H1 (cell line): ENCODE measurements at regions not wholly inside any gene's neighbourhood (a gene's known extent, or its start where the extent isn't known, plus 50 kb on each side); places are given as distances from the start of the nearest gene placed in this dataset.
"Not testable (repeated sequence)": the region's sequence is repeated elsewhere in the genome, so short reads cannot be mapped to it uniquely, and the experiment has no call there.

Experiments
- CTCF ChIA-PET: fragments of 300-600 bp; sonication (Branson Sonifier 250); formaldehyde crosslinking; loops from one replicate; lab custom pipeline; 2021; ENCODE audit not compliant: partially characterized antibody; lab: Charles Lee
- POLR2A ChIA-PET: fragments of 300-600 bp; sonication (Branson Sonifier 250); formaldehyde crosslinking; loops from one replicate; lab custom pipeline; 2021; ENCODE audit warnings: inconsistent platforms; ENCODE audit not compliant: partially characterized antibody; lab: Charles Lee
- DNase-seq, 2 experiments: peaks; one replicate each; pipeline versions ENCODE4 v3.0.0 to v3.0.0-alpha.2; 2010 to 2022; ENCODE audit warnings: low spot score in 2 of 2, low read depth in 1 of 2, mixed read lengths in 1 of 2
- FAIRE-seq: peaks from 2 replicates; lab custom pipeline; 2011; peaks lifted over from hg19 to GRCh38; lab: Jason Lieb, UNC
- H2AFZ ChIP-seq: 2 replicates; pipeline ENCODE4 v1.8.1; 2012; ENCODE audit warnings: low read length, inconsistent platforms
- H2AK5ac ChIP-seq: 2 replicates; pipeline ENCODE4 v1.6.1; 2013; ENCODE audit warnings: low read depth, low read length
- H2BK120ac ChIP-seq: replicated peaks from 2 replicates; pipeline ENCODE3; 2013; ENCODE audit warnings: low read depth, low read length, inconsistent platforms
- H2BK12ac ChIP-seq: 2 replicates; pipeline ENCODE4 v1.6.1; 2013; ENCODE audit warnings: low read depth, low read length
- H2BK15ac ChIP-seq: 2 replicates; pipeline ENCODE4 v1.6.1; 2013; ENCODE audit warnings: low read length
- H2BK20ac ChIP-seq: 2 replicates; pipeline ENCODE4 v1.6.1; 2013; ENCODE audit warnings: low read length
- H2BK5ac ChIP-seq: 2 replicates; pipeline ENCODE4 v1.6.1; 2013; ENCODE audit warnings: low read depth, low read length
- H3K14ac ChIP-seq: 2 replicates; pipeline ENCODE4 v1.6.1; 2013; ENCODE audit warnings: inconsistent platforms; ENCODE audit not compliant: insufficient read length
- H3K18ac ChIP-seq: 2 replicates; pipeline ENCODE4 v1.6.1; 2013; ENCODE audit warnings: low read length; ENCODE audit errors: extremely low read depth
- H3K23ac ChIP-seq: 2 replicates; pipeline ENCODE4 v1.6.1; 2013; ENCODE audit warnings: inconsistent platforms; ENCODE audit not compliant: insufficient read length
- H3K23me2 ChIP-seq: 2 replicates; pipeline ENCODE4 v1.6.1; 2013; ENCODE audit warnings: low read depth, low read length
- H3K27ac ChIP-seq: 2 replicates; pipeline ENCODE4 v1.6.1; 2011; ENCODE audit warnings: low read depth, low read length, inconsistent platforms
- H3K27me3 ChIP-seq, 4 experiments: replicated peaks in 1 of 4; 1 replicate in 1 of 4; 2 replicates in 3 of 4; pipeline versions ENCODE4 v1.6.1 to v1.8.1; 2011 to 2013; ENCODE audit warnings: low read length in 3 of 4, mild to moderate bottlenecking in 3 of 4, inconsistent platforms in 2 of 4, mixed read lengths in 2 of 4, moderate library complexity in 1 of 4; ENCODE audit not compliant: control insufficient read depth in 3 of 4, insufficient read depth in 3 of 4; ENCODE audit errors: extremely low read depth in 1 of 4
- H3K36me3 ChIP-seq, 4 experiments: 2 replicates each; pipeline versions ENCODE4 v1.6.1 to v1.8.1; 2011 to 2013; ENCODE audit warnings: mild to moderate bottlenecking in 4 of 4, low read length in 3 of 4, moderate library complexity in 2 of 4, control low read depth in 1 of 4, inconsistent platforms in 1 of 4; ENCODE audit not compliant: insufficient read depth in 4 of 4, control insufficient read depth in 2 of 4
- H3K4ac ChIP-seq: replicated peaks from 2 replicates; pipeline ENCODE3; 2013; ENCODE audit warnings: low read length, low read depth, mixed read lengths, inconsistent platforms; ENCODE audit not compliant: insufficient read length
- H3K4me1 ChIP-seq, 4 experiments: replicated peaks in 1 of 4; 1 replicate in 1 of 4; 2 replicates in 3 of 4; pipeline versions ENCODE4 v1.6.1 to v1.8.1; 2011 to 2013; ENCODE audit warnings: low read length in 3 of 4, inconsistent platforms in 2 of 4, mixed read lengths in 1 of 4; ENCODE audit not compliant: insufficient read depth in 4 of 4, control insufficient read depth in 3 of 4
- H3K4me2 ChIP-seq, 2 experiments: 2 replicates each; pipeline versions ENCODE4 v1.6.1 to v1.8.1; 2011 to 2013; ENCODE audit warnings: low read depth in 2 of 2, low read length in 2 of 2, control low read depth in 1 of 2, inconsistent platforms in 1 of 2, mild to moderate bottlenecking in 1 of 2; ENCODE audit not compliant: insufficient read depth in 1 of 2
- H3K4me3 ChIP-seq, 4 experiments: fragments of 200-600, 300-600 bp in 1 of 4; sonication (generic), shearing (Covaris generic), sonication (Bioruptor Twin) in 1 of 4; 2 replicates each; pipeline versions ENCODE4 v1.5.1 to v1.8.1; 2011 to 2016; ENCODE audit warnings: low read length in 4 of 4, low read depth in 3 of 4, control low read depth in 2 of 4, inconsistent platforms in 2 of 4, mild to moderate bottlenecking in 2 of 4, mixed read lengths in 1 of 4, moderate library complexity in 1 of 4; ENCODE audit not compliant: insufficient read depth in 2 of 4; ENCODE audit errors: extremely low read depth in 1 of 4
- H3K56ac ChIP-seq: replicated peaks from 2 replicates; pipeline ENCODE3; 2013; ENCODE audit warnings: low read depth, mild to moderate bottlenecking, mixed read lengths, low read length, inconsistent platforms; ENCODE audit not compliant: insufficient read length
- H3K79me1 ChIP-seq: 2 replicates; pipeline ENCODE4 v1.6.1; 2013; ENCODE audit warnings: low read depth, low read length, control low read depth
- H3K79me2 ChIP-seq, 2 experiments: 2 replicates each; pipeline versions ENCODE4 v1.6.1 to v1.8.1; 2012 to 2013; ENCODE audit warnings: low read length in 2 of 2, mild to moderate bottlenecking in 2 of 2, inconsistent platforms in 1 of 2; ENCODE audit not compliant: insufficient read depth in 2 of 2, control insufficient read depth in 1 of 2
- H3K9ac ChIP-seq, 4 experiments: replicated peaks in 1 of 4; 1 replicate in 1 of 4; 2 replicates in 3 of 4; pipeline versions ENCODE4 v1.6.1 to v1.8.1; 2011 to 2013; ENCODE audit warnings: low read depth in 3 of 4, low read length in 3 of 4, control low read depth in 2 of 4, mild to moderate bottlenecking in 2 of 4, moderate library complexity in 2 of 4, inconsistent platforms in 1 of 4; ENCODE audit errors: extremely low read depth in 1 of 4
- H3K9me3 ChIP-seq, 2 experiments: 2 replicates each; pipeline versions ENCODE4 v1.6.1 to v1.8.1; 2012 to 2013; ENCODE audit warnings: mild to moderate bottlenecking in 2 of 2, moderate library complexity in 2 of 2, control low read depth in 1 of 2, inconsistent platforms in 1 of 2, low read depth in 1 of 2, low read length in 1 of 2, mixed read lengths in 1 of 2; ENCODE audit not compliant: insufficient read depth in 2 of 2
- H4K20me1 ChIP-seq, 2 experiments: replicated peaks in 1 of 2; 2 replicates each; pipeline versions ENCODE3 to v1.8.1; 2011 to 2013; ENCODE audit warnings: inconsistent platforms in 2 of 2, low read length in 2 of 2, mild to moderate bottlenecking in 1 of 2; ENCODE audit not compliant: insufficient read depth in 2 of 2, control insufficient read depth in 1 of 2
- H4K5ac ChIP-seq: 2 replicates; pipeline ENCODE4 v1.6.1; 2013; ENCODE audit warnings: low read length, low read depth, mixed read lengths, inconsistent platforms; ENCODE audit not compliant: insufficient read length
- H4K8ac ChIP-seq: 2 replicates; pipeline ENCODE4 v1.8.0; 2013; ENCODE audit warnings: mild to moderate bottlenecking, moderate library complexity, low read length, inconsistent platforms; ENCODE audit not compliant: insufficient read depth; ENCODE audit errors: extremely low read depth
- H4K91ac ChIP-seq: replicated peaks from 2 replicates; pipeline ENCODE3; 2013; ENCODE audit warnings: low read length, mixed read lengths, inconsistent platforms; ENCODE audit not compliant: insufficient read length
- WGBS, 2 experiments: shearing (Covaris generic) in 1 of 2; methylation state at CpG; one replicate each; pipeline versions ENCODE4 v1.1.6 to v1.1.7; 2013 to 2015; ENCODE audit warnings: low lambda C conversion rate in 2 of 2, mixed read lengths in 2 of 2, inconsistent platforms in 1 of 2, low coverage in 1 of 2, missing lambda C conversion rate in 1 of 2; ENCODE audit not compliant: insufficient replicate concordance in 2 of 2, insufficient coverage in 1 of 2, insufficient read length in 1 of 2; ENCODE audit errors: extremely low coverage in 1 of 2, missing lambda C conversion rate in 1 of 2; 5-methylcytosine and 5-hydroxymethylcytosine counted together

DNA sequence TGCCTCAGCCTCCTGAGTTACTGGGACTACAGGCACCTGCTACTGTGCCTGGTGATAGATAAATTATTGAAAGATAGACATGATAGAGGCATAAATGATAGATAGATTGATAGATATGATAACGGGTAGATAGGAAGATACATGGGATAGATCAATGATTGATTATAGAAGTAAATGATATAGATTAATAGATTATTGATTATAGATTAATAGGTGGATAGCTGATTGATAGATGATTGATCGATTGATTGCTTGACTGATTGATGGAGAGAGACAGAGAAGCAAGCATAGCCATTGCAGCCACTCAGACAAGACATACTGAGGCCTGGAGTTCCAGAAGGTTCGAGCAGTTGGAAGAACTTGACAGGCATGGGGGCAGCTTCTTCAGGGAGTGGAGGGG is 3024.8 kb upstream of the TEKT4 start:
- H3K14ac ChIP-seq, H3K4me3 ChIP-seq, H4K91ac ChIP-seq, H2AFZ ChIP-seq, DNase-seq, CTCF ChIA-PET, H4K8ac ChIP-seq, FAIRE-seq, H3K36me3 ChIP-seq, H2BK15ac ChIP-seq, H3K9ac ChIP-seq, H2BK5ac ChIP-seq, H3K4me2 ChIP-seq, H4K20me1 ChIP-seq, H2BK120ac ChIP-seq, POLR2A ChIA-PET, H3K56ac ChIP-seq, H3K18ac ChIP-seq, H4K5ac ChIP-seq, H3K23ac ChIP-seq, H3K27ac ChIP-seq, H2BK12ac ChIP-seq, H2AK5ac ChIP-seq, H3K4ac ChIP-seq, H3K79me2 ChIP-seq, H3K79me1 ChIP-seq, H3K27me3 ChIP-seq, H2BK20ac ChIP-seq, H3K23me2 ChIP-seq, H3K4me1 ChIP-seq: not testable (repeated sequence)
- 89 to 100% methylated on average over 1 to 3 of the region's 3 CpGs for WGBS, 2 experiments
- peaks cover 11 to 60% of the 10 kb centered on the region in 2 experiments; a peak in 3 of 4 replicates for H3K9me3 ChIP-seq

DNA sequence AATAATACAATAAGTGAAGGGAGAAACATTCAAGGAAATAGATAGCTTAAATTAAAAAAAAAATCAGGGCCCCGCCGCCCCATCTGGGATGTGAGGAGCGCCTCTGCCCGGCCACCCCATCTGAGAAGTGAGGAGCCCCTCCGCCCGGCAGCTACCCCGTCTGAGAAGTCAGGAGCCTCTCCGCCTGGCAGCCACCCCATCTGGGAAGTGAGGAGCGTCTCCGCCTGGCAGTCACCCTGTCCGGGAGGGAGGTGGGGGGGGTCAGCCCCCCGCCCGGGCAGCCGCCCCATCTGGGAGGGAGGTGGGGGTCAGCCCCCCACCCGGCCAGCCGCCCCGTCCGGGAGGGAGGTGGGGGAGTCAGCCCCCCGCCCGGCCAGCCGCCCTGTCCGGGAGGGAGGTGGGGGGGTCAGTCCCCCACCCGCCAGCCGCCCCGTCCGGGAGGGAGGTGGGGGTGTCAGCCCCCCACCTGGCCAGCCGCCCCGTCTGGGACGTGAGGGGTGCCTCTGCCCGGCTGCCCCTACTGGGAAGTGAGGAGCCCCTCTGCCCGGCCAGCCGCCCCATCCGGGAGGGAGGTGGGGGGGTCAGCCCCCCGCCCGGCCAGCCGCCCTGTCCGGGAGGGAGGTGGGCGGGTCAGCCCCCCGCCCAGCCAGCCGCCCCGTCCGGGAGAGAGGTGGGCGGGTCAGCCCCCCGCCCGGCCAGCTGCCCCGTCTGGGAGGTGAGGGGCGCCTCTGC is 3019.4 kb upstream of the TEKT4 start:
- H3K4me3 ChIP-seq, H3K23me2 ChIP-seq, H3K18ac ChIP-seq, POLR2A ChIA-PET, H3K27ac ChIP-seq, DNase-seq, H4K8ac ChIP-seq, H4K91ac ChIP-seq, H3K56ac ChIP-seq, H3K79me1 ChIP-seq, H3K36me3 ChIP-seq, H2BK20ac ChIP-seq, H3K79me2 ChIP-seq, H4K20me1 ChIP-seq, H3K4ac ChIP-seq, H2AK5ac ChIP-seq, H3K27me3 ChIP-seq, FAIRE-seq, H3K23ac ChIP-seq, H3K4me2 ChIP-seq, H4K5ac ChIP-seq, H3K9ac ChIP-seq, H2BK120ac ChIP-seq, H2BK15ac ChIP-seq, H2BK12ac ChIP-seq, H2BK5ac ChIP-seq, H3K4me1 ChIP-seq, CTCF ChIA-PET, H3K14ac ChIP-seq, H2AFZ ChIP-seq: not testable (repeated sequence)
- peaks cover 0 to 20% of the 10 kb centered on the region in 2 experiments; a peak in 2 of 4 replicates for H3K9me3 ChIP-seq
- 87% methylated on average over 3 of the region's 47 CpGs; no CpG with 5 or more reads in 1 of the 2 experiments for WGBS, 2 experiments
